Endothelial cell (in vitro differentiated cells): ENCODE measurements at regions not wholly inside any gene's neighbourhood (a gene's known extent, or its start where the extent isn't known, plus 50 kb on each side); places are given as distances from the start of the nearest gene placed in this dataset.

Experiments
- DNase-seq: peaks from one replicate; pipeline ENCODE4 v3.0.0; 2021; ENCODE audit warnings: low spot score
- H3K27ac Mint-ChIP-seq: one replicate; pipeline ENCODE4 v1.8.0; 2021; ENCODE audit warnings: mixed read lengths, inconsistent platforms; ENCODE audit not compliant: unreplicated experiment
- H3K27me3 Mint-ChIP-seq: one replicate; pipeline ENCODE4 v1.8.0; 2021; ENCODE audit warnings: mild to moderate bottlenecking, moderate library complexity, mixed read lengths, inconsistent platforms; ENCODE audit not compliant: unreplicated experiment
- H3K36me3 Mint-ChIP-seq: one replicate; pipeline ENCODE4 v1.8.0; 2021; ENCODE audit warnings: mild to moderate bottlenecking, low read depth, mixed read lengths, inconsistent platforms; ENCODE audit not compliant: unreplicated experiment
- H3K4me1 Mint-ChIP-seq: one replicate; pipeline ENCODE4 v1.8.0; 2021; ENCODE audit warnings: mild to moderate bottlenecking, mixed read lengths, inconsistent platforms; ENCODE audit not compliant: unreplicated experiment
- H3K4me3 Mint-ChIP-seq: one replicate; pipeline ENCODE4 v1.8.0; 2021; ENCODE audit warnings: mild to moderate bottlenecking, mixed read lengths, inconsistent platforms; ENCODE audit not compliant: unreplicated experiment
- H3K9me3 Mint-ChIP-seq: one replicate; pipeline ENCODE4 v1.8.0; 2021; ENCODE audit warnings: mixed read lengths, inconsistent platforms; ENCODE audit not compliant: unreplicated experiment
- TF ChIP-seq, protein P1 (sequence below): fragments of 200-600 bp; sonication (generic); IDR thresholded peaks from one replicate; pipeline ENCODE4 v1.5.0; 2021; ENCODE audit warnings: antibody characterized with exemption; ENCODE audit not compliant: unreplicated experiment

DNA sequence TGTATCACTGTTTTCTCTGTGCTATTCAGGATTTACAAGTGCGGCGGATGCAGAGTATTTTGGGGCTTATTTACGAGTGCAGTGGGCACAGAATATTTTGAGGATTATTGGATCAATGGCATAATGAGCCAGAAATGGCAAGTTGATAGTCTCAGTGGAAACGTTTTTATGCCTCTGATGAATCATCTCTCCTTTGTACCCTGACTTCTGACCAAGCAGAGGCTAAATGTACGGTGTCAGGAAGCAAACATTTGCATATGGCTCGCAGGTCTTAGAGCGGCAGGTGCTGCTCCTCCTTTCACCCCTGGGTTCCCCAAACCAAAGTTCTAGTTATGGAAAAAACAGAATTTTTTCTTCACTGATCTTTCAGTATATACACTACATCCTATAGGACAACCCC lies 94.5 kb downstream of the LIG4 start:
- H3K9me3 Mint-ChIP-seq = no peaks in the 10 kb centered on the region
- H3K4me3 Mint-ChIP-seq = no peak overlapping the region
- H3K4me1 Mint-ChIP-seq = peaks cover 3% of the 10 kb centered on the region
- no peak for DNase-seq
- H3K27ac Mint-ChIP-seq = no peak overlapping the region
- TF ChIP-seq, protein P1, sequence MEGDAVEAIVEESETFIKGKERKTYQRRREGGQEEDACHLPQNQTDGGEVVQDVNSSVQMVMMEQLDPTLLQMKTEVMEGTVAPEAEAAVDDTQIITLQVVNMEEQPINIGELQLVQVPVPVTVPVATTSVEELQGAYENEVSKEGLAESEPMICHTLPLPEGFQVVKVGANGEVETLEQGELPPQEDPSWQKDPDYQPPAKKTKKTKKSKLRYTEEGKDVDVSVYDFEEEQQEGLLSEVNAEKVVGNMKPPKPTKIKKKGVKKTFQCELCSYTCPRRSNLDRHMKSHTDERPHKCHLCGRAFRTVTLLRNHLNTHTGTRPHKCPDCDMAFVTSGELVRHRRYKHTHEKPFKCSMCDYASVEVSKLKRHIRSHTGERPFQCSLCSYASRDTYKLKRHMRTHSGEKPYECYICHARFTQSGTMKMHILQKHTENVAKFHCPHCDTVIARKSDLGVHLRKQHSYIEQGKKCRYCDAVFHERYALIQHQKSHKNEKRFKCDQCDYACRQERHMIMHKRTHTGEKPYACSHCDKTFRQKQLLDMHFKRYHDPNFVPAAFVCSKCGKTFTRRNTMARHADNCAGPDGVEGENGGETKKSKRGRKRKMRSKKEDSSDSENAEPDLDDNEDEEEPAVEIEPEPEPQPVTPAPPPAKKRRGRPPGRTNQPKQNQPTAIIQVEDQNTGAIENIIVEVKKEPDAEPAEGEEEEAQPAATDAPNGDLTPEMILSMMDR = no peak
- H3K36me3 Mint-ChIP-seq = no peaks in the 10 kb centered on the region
- no peaks in the 10 kb centered on the region for H3K27me3 Mint-ChIP-seq

DNA sequence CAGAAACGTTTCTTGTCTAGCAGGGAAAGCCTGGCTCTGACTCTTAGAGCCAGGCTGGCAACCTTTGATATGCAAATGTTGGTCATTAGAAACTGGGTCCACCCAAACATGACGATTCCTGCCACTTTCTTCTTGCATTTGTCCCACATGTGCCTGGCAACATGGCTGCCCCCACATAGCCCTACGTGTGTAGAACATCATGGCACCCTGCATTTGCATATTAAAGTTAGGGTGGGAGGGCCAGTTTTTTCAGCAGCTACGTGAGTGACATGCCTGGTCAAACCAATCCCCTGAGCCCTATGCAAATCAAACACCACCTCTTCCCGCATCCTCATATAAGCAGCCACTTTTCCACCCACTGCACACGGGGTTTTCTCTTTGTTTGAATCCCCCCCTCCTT lies 95.0 kb downstream of the LIG4 start:
- TF ChIP-seq, protein P1 = no peak
- Mint-ChIP-seq H3K4me3 (no peak overlapping the region), H3K27ac (no peak overlapping the region), H3K27me3 (no peaks in the 10 kb centered on the region), H3K4me1 (peaks cover 3% of the 10 kb centered on the region), H3K9me3 (no peaks in the 10 kb centered on the region), H3K36me3 (no peaks in the 10 kb centered on the region)
- DNase-seq = no peak

DNA sequence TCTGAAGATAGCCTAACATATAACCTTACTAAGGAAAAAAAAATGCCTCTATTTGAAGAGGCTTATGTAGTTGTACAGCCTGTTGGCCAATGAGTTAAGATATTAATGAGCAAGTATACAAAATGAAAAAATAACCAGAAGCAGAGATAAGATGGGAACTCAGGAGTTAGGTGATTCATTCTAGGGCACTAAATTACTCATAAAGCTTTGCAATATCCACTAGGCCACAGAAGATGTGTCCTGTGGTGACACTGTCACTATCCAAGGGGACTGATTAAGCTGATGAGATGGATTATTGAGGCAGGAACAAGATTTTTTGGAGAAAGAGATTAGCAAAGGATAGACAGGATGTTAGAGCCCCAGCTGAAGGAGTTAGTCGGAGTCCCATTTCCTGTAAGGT lies 99.6 kb downstream of the LIG4 start:
- Mint-ChIP-seq H3K9me3 (no peaks in the 10 kb centered on the region), H3K27ac (no peak overlapping the region), H3K27me3 (no peaks in the 10 kb centered on the region), H3K4me1 (peaks cover 3% of the 10 kb centered on the region), H3K4me3 (no peak overlapping the region), H3K36me3 (no peaks in the 10 kb centered on the region)
- DNase-seq = no peak
- TF ChIP-seq, protein P1 = no peak

DNA sequence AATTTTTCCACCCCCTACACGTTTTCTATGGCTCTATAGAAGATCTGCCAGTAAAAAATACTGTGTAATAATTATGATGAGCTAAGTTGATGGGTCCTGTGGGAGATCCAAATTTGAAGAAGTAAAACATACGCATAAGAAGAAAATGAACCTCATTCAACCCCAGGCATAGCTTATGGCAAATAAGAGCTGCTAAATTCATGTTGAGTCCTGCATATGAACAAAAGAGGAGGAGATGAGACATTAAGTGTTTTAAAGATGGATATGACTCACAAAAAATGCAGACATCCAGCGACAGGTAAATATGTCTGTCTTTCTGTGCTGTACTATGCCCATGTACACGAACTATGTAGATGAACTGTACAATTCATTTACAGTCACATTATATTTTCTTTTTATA lies 101.9 kb downstream of the LIG4 start:
- Mint-ChIP-seq H3K27me3 (no peaks in the 10 kb centered on the region), H3K4me3 (no peak overlapping the region), H3K4me1 (peaks cover 3% of the 10 kb centered on the region)

DNA sequence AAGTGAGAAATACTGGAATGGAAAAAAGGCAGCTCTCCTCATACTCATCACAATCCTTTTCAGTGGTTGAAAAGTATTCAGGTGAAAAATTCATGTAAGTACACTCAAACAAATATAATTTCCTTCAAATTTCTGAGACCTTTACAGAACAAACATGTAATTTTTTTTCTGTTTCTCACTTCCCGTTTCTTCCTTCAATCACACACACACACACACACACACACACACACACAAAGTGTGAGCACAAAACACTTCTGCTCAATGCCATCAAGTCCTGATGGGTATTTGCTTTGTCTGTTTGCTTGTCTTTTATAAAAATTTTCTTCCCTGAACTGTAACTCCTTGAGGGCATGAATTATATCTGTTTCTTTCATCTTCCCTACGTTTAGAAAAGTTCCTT lies 110.6 kb downstream of the LIG4 start:
- H3K4me3 Mint-ChIP-seq = no peak overlapping the region
- TF ChIP-seq, protein P1 = no peak
- no peak for DNase-seq
- H3K27me3 Mint-ChIP-seq = no peaks in the 10 kb centered on the region
- H3K9me3 Mint-ChIP-seq = no peaks in the 10 kb centered on the region
- no peak overlapping the region for H3K27ac Mint-ChIP-seq
- peaks cover 2% of the 10 kb centered on the region for H3K4me1 Mint-ChIP-seq
- no peaks in the 10 kb centered on the region for H3K36me3 Mint-ChIP-seq

More for the DNA sequence above, 101.9 kb downstream of the LIG4 start:
- Mint-ChIP-seq H3K9me3 (no peaks in the 10 kb centered on the region), H3K27ac (no peak overlapping the region), H3K36me3 (no peaks in the 10 kb centered on the region)
- no peak for DNase-seq
- TF ChIP-seq, protein P1 = no peak
